ENCODE measurements at regions not wholly inside any gene's neighbourhood (a gene's known extent, or its start where the extent isn't known, plus 50 kb on each side); places are given as distances from the start of the nearest gene placed in this dataset.

DNA sequence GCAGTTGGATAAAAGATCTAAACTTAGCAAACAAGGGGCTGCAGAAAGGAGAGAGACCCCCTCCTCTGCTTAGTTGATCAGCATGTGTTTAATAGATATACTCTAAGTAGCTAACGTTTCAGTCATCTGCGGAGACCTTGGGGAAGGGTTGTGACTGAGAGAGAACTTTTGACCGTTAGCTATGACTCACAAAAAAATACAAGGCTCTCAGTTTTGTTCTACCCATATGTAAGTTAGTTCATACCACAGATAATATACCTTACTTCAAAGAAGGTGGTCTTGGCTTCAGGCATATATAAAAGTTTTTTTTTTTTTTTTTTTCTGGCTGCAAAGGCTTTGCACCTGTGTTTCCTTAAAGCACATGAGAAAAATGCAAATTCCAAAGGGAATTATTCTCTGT lies 258.9 kb downstream of the GJA1 start:
- TF ChIP-seq, protein P1, sequence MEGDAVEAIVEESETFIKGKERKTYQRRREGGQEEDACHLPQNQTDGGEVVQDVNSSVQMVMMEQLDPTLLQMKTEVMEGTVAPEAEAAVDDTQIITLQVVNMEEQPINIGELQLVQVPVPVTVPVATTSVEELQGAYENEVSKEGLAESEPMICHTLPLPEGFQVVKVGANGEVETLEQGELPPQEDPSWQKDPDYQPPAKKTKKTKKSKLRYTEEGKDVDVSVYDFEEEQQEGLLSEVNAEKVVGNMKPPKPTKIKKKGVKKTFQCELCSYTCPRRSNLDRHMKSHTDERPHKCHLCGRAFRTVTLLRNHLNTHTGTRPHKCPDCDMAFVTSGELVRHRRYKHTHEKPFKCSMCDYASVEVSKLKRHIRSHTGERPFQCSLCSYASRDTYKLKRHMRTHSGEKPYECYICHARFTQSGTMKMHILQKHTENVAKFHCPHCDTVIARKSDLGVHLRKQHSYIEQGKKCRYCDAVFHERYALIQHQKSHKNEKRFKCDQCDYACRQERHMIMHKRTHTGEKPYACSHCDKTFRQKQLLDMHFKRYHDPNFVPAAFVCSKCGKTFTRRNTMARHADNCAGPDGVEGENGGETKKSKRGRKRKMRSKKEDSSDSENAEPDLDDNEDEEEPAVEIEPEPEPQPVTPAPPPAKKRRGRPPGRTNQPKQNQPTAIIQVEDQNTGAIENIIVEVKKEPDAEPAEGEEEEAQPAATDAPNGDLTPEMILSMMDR (IDR thresholded peaks at IDR 0.05; ENCODE audit: low read depth, low read length, missing input control), result no peak
- 69% methylated on average over 3 of the region's 3 CpGs for WGBS
- H3K9me3 ChIP-seq (ENCODE audit: control insufficient read depth in 4 of 4, low read length in 3 of 4), result no peaks in the 10 kb centered on the region

GRCh38 chr6:121694801-121695251 lies 259.4 kb downstream of the GJA1 start:
- no peaks in the 10 kb centered on the region for H3K36me3 ChIP-seq (ENCODE audit: control insufficient read depth in 4 of 4, insufficient read depth in 3 of 4, low read depth in 1 of 4, low read length in 3 of 4)
- TF ChIP-seq RXRA (IDR thresholded peaks at IDR 0.05) (no peak), SP1 (IDR thresholded peaks at IDR 0.05) (no peak), MAX (IDR thresholded peaks at IDR 0.05) (no peak), FOXA1 (IDR thresholded peaks at IDR 0.05) (no peak), YY1 (IDR thresholded peaks at IDR 0.05) (no peak), HNF4G (IDR thresholded peaks at IDR 0.05) (no peak), EGR1 (IDR thresholded peaks at IDR 0.05; ENCODE audit: low read depth in 2 of 2) (no peak), GABPA (IDR thresholded peaks at IDR 0.05 in 1 of 2, conservative IDR thresholded peaks at IDR 0.05 in 1 of 2) (no peak), TAF1 (conservative IDR thresholded peaks at IDR 0.05) (no peak), NR2F2 (IDR thresholded peaks at IDR 0.05) (no peak), ZBTB33 (IDR thresholded peaks at IDR 0.05) (no peak), JUND (IDR thresholded peaks at IDR 0.05) (no peak), HNF4A (conservative IDR thresholded peaks at IDR 0.05) (no peak)
- TF ChIP-seq, protein P2, sequence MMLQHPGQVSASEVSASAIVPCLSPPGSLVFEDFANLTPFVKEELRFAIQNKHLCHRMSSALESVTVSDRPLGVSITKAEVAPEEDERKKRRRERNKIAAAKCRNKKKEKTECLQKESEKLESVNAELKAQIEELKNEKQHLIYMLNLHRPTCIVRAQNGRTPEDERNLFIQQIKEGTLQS (IDR thresholded peaks at IDR 0.05), result no peak
- TF ChIP-seq, protein P3, sequence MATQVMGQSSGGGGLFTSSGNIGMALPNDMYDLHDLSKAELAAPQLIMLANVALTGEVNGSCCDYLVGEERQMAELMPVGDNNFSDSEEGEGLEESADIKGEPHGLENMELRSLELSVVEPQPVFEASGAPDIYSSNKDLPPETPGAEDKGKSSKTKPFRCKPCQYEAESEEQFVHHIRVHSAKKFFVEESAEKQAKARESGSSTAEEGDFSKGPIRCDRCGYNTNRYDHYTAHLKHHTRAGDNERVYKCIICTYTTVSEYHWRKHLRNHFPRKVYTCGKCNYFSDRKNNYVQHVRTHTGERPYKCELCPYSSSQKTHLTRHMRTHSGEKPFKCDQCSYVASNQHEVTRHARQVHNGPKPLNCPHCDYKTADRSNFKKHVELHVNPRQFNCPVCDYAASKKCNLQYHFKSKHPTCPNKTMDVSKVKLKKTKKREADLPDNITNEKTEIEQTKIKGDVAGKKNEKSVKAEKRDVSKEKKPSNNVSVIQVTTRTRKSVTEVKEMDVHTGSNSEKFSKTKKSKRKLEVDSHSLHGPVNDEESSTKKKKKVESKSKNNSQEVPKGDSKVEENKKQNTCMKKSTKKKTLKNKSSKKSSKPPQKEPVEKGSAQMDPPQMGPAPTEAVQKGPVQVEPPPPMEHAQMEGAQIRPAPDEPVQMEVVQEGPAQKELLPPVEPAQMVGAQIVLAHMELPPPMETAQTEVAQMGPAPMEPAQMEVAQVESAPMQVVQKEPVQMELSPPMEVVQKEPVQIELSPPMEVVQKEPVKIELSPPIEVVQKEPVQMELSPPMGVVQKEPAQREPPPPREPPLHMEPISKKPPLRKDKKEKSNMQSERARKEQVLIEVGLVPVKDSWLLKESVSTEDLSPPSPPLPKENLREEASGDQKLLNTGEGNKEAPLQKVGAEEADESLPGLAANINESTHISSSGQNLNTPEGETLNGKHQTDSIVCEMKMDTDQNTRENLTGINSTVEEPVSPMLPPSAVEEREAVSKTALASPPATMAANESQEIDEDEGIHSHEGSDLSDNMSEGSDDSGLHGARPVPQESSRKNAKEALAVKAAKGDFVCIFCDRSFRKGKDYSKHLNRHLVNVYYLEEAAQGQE (IDR thresholded peaks at IDR 0.05), result no peak
- no peak for DNase-seq (ENCODE audit: low spot score)
- H3K4me1 ChIP-seq (ENCODE audit: control insufficient read depth in 4 of 4, insufficient read depth in 4 of 4, low read length in 3 of 4), result no peaks in the 10 kb centered on the region
- H3K4me3 ChIP-seq (ENCODE audit: low read depth in 1 of 3, low read length in 3 of 3), result no peak overlapping the region
- no peaks in the 10 kb centered on the region for H3K9me3 ChIP-seq (ENCODE audit: control insufficient read depth in 4 of 4, low read length in 3 of 4)
- H3K27ac ChIP-seq (ENCODE audit: low read depth in 1 of 2, low read length in 2 of 2), result no peak overlapping the region
- H3K9ac ChIP-seq (ENCODE audit: low read depth in 1 of 2, low read length in 2 of 2), result no peak overlapping the region
- WGBS, result 83% methylated on average over 3 of the region's 3 CpGs
- no peaks in the 10 kb centered on the region for H3K27me3 ChIP-seq (ENCODE audit: control insufficient read depth in 4 of 4, insufficient read depth in 4 of 4, low read length in 3 of 4)

More for the DNA sequence above, 258.9 kb downstream of the GJA1 start:
- Histone ChIP-seq H3K4me1 (ENCODE audit: control insufficient read depth in 4 of 4, insufficient read depth in 4 of 4, low read length in 3 of 4) (no peaks in the 10 kb centered on the region), H3K36me3 (ENCODE audit: control insufficient read depth in 4 of 4, insufficient read depth in 3 of 4, low read depth in 1 of 4, low read length in 3 of 4) (no peaks in the 10 kb centered on the region), H3K27ac (ENCODE audit: low read depth in 1 of 2, low read length in 2 of 2) (no peak overlapping the region), H3K9ac (ENCODE audit: low read depth in 1 of 2, low read length in 2 of 2) (no peak overlapping the region), H3K4me3 (ENCODE audit: low read depth in 1 of 3, low read length in 3 of 3) (no peak overlapping the region), H3K27me3 (ENCODE audit: control insufficient read depth in 4 of 4, insufficient read depth in 4 of 4, low read length in 3 of 4) (no peaks in the 10 kb centered on the region)
- DNase-seq (ENCODE audit: low spot score), result no peak

Data from liver (tissue), 8 donors.